MG63 (cell line): ENCODE measurements at regions not wholly inside any gene's neighbourhood (a gene's known extent, or its start where the extent isn't known, plus 50 kb on each side); places are given as distances from the start of the nearest gene placed in this dataset.
A peak's percentile ranks its signal among the peaks of the same experiment; 100 is the strongest.

Source experiments
- DNase-seq: peaks from one replicate; pipeline ENCODE4 v3.0.0-alpha.2; 2020
- H3K27me3 ChIP-seq: fragments of 250-450 bp; sonication (Bioruptor Pico); 2 replicates; pipeline ENCODE4 v1.5.1; 2020; ENCODE audit warnings: mild to moderate bottlenecking, moderate library complexity
- H3K36me3 ChIP-seq: fragments of 250-450 bp; sonication (Bioruptor Pico); 2 replicates; pipeline ENCODE4 v1.5.1; 2020; ENCODE audit warnings: mild to moderate bottlenecking, moderate library complexity
- H3K4me3 ChIP-seq: fragments of 250-450 bp; sonication (Bioruptor Pico); 2 replicates; pipeline ENCODE4 v1.5.1; 2020; ENCODE audit warnings: mild to moderate bottlenecking, moderate library complexity
- H3K9me3 ChIP-seq: fragments of 250-450 bp; sonication (Bioruptor Pico); 2 replicates; pipeline ENCODE4 v1.5.1; 2020; ENCODE audit warnings: mild to moderate bottlenecking, moderate library complexity

- Histone ChIP-seq H3K9me3 (no peaks in the 10 kb centered on the region), H3K36me3 (no peaks in the 10 kb centered on the region), H3K4me3 (no peak overlapping the region), H3K27me3 (no peaks in the 10 kb centered on the region)
- DNase-seq = no peak
These were observed 134.9 kb upstream of the SLC14A2 start for GRCh38 chr18:45480219-45481015.

DNA sequence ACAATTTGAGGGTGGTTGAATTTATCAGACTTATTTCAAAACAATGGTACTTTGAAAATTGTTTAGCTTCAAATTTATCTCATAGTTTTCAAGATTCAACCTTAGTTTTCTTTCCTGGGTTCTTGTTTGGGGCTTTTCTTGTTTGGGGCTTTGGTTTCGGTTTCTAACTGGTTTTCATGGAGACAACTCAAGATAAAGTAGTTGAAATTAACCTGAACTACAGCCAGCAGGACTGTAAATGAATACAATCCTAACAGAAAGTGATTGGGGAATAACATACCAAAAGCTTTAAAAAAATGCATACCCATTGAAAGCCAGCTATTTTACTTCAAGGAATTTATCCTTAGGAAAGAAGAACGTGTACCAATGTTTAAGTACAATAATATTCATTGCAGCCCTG lies 133.5 kb upstream of the SLC14A2 start:
- Histone ChIP-seq H3K4me3 (no peak overlapping the region), H3K36me3 (no peaks in the 10 kb centered on the region)
- no peak for DNase-seq

GRCh38 chr18:45482286-45482685 lies 133.0 kb upstream of the SLC14A2 start:
- DNase-seq = no peak
- H3K27me3 ChIP-seq = no peaks in the 10 kb centered on the region

More for the DNA sequence above, 133.5 kb upstream of the SLC14A2 start:
- Histone ChIP-seq H3K27me3 (no peaks in the 10 kb centered on the region), H3K9me3 (no peaks in the 10 kb centered on the region)

DNA sequence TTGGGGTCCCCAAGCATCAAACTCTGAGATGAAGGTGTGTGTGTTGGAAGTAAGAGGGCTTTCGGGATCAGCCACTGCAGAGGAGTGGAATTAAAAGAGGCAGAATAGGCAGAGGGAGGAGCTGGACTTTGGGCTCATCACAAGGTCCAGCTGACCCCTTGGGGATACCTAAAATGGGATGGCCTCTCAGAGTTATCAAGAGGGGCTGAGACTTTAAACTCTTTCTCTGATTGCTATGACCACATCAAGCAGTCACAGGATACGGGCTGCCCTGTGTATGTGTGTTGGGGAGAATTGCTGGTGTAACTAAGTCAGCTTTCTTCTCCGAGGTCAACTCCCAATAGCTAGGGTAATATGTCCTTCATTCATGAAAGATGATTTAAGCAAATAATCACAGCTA lies 127.7 kb upstream of the SLC14A2 start:
- H3K4me3 ChIP-seq = no peak overlapping the region
- DNase-seq = no peak
- no peaks in the 10 kb centered on the region for H3K9me3 ChIP-seq
- no peaks in the 10 kb centered on the region for H3K27me3 ChIP-seq
- no peaks in the 10 kb centered on the region for H3K36me3 ChIP-seq

More at GRCh38 chr18:45482286-45482685, 133.0 kb upstream of the SLC14A2 start:
- H3K36me3 ChIP-seq = no peaks in the 10 kb centered on the region
- no peaks in the 10 kb centered on the region for H3K9me3 ChIP-seq
- no peak overlapping the region for H3K4me3 ChIP-seq

DNA sequence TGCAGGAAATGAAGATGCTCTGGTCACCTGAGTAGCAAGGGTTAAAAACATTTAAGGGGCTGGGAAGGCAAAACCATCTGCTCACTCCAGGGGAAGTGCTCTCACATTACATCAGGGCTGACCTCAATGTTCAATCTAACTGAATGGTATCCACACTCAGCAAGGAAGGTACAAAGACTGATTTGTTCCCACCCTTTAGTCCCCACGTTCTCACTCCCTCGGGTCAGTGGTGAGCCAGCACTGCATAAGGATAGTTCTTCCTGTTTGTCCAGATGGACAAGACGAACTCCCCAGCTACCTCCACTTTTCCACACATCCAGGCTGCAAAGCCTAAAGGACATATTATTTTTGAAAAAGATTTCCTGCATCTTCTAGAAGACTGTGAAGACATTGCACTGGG lies 126.6 kb upstream of the SLC14A2 start:
- Histone ChIP-seq H3K36me3 (no peaks in the 10 kb centered on the region), H3K9me3 (no peaks in the 10 kb centered on the region), H3K4me3 (no peak overlapping the region), H3K27me3 (no peaks in the 10 kb centered on the region)
- DNase-seq = no peak

- Histone ChIP-seq H3K9me3 (no peaks in the 10 kb centered on the region), H3K27me3 (no peaks in the 10 kb centered on the region), H3K4me3 (no peak overlapping the region), H3K36me3 (no peaks in the 10 kb centered on the region)
- DNase-seq = no peak
These were observed 121.4 kb upstream of the SLC14A2 start for GRCh38 chr18:45493830-45494229.

GRCh38 chr18:45494811-45495210 lies 120.5 kb upstream of the SLC14A2 start:
- Histone ChIP-seq H3K4me3 (no peak overlapping the region), H3K36me3 (no peaks in the 10 kb centered on the region), H3K9me3 (no peaks in the 10 kb centered on the region), H3K27me3 (no peaks in the 10 kb centered on the region)
- no peak for DNase-seq

DNA sequence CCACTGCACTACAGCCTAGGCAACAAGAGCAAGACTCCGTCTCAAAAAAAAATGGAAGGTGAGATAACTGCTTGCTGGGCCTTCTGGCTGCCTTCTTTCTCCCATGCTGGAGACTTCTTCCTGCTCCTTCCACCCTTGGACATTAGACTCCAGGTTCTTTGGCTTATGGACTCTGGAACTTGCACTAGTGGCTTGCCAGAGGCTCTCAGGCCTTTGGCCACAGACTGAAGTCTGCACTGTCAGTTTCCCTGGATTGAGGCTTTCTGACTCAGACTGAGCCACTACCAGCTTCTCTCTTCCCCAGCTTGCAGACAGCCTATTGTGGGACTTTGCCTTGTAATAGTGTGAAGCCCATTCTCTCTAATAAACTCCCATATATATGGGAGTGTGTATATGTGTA lies 118.5 kb upstream of the SLC14A2 start:
- Histone ChIP-seq H3K9me3 (no peaks in the 10 kb centered on the region), H3K27me3 (no peaks in the 10 kb centered on the region), H3K36me3 (no peaks in the 10 kb centered on the region), H3K4me3 (no peak overlapping the region)
- no peak for DNase-seq

DNA sequence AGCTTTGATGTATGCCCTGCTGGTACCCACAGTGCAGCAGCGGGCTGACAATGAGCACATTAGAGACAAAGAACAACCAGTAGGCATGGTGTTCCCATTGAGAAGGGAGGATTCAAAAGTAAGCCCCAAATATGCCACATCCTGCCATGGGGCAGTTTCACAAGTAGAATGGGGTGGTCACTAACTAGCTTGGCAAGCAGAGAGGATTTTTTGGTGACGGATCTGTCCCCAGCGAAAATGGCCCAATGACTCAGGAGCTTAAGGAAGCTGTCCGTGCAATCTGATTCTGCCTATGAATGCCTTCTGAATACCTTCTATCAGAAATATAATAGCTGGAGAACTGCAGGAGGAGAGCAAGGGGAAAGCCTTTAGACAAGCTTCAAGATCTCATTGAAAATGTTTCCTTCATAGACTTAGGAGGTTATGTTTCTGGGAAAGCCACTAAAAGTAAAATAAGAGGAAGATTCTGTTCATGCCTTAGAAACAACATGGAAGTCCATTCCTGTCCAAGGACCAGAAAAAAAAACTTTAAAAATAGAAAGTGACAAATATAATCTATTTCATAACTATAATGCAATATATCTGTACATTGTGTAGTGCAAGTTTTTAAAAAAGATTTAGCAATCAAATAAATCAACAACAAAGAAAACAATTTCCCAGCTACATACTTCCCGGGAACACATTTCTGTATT lies 117.5 kb upstream of the SLC14A2 start:
- Histone ChIP-seq H3K27me3 (no peaks in the 10 kb centered on the region), H3K9me3 (no peaks in the 10 kb centered on the region), H3K36me3 (no peaks in the 10 kb centered on the region), H3K4me3 (no peak overlapping the region)
- no peak for DNase-seq

- Histone ChIP-seq H3K9me3 (no peaks in the 10 kb centered on the region), H3K36me3 (no peaks in the 10 kb centered on the region), H3K27me3 (no peaks in the 10 kb centered on the region), H3K4me3 (no peak overlapping the region)
- no peak for DNase-seq
These were observed 117.0 kb upstream of the SLC14A2 start for GRCh38 chr18:45498287-45498658.

- DNase-seq = no peak
- Histone ChIP-seq H3K4me3 (no peak overlapping the region), H3K27me3 (no peaks in the 10 kb centered on the region), H3K9me3 (no peaks in the 10 kb centered on the region), H3K36me3 (no peaks in the 10 kb centered on the region)
These were observed 111.3 kb upstream of the SLC14A2 start for GRCh38 chr18:45503990-45504389.

GRCh38 chr18:45505497-45506206 lies 109.6 kb upstream of the SLC14A2 start:
- DNase-seq = no peak
- H3K27me3 ChIP-seq = no peaks in the 10 kb centered on the region
- H3K9me3 ChIP-seq = no peaks in the 10 kb centered on the region
- H3K36me3 ChIP-seq = no peaks in the 10 kb centered on the region
- no peak overlapping the region for H3K4me3 ChIP-seq

DNA sequence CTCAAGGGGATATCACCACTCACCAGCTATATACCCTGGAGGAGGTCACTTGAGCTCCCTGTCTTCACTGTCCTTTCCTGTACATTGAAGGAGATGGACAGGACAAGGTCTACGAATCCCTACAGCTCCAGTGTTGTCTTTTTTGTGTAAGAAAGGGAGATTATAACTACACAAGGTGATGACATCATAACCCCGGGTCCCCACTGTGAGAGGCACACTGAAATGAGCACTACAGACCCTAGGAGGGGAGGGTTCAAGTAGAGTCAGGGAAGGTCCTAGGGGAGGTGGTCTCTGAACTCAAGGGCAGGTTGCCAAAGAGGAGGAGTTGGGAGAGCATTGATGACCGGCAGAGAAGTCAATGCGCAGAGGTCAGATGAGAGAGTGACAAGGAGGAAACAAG lies 108.3 kb upstream of the SLC14A2 start:
- H3K4me3 ChIP-seq = no peak overlapping the region
- H3K36me3 ChIP-seq = no peaks in the 10 kb centered on the region
- H3K9me3 ChIP-seq = no peaks in the 10 kb centered on the region
- DNase-seq = no peak
- H3K27me3 ChIP-seq = no peaks in the 10 kb centered on the region

DNA sequence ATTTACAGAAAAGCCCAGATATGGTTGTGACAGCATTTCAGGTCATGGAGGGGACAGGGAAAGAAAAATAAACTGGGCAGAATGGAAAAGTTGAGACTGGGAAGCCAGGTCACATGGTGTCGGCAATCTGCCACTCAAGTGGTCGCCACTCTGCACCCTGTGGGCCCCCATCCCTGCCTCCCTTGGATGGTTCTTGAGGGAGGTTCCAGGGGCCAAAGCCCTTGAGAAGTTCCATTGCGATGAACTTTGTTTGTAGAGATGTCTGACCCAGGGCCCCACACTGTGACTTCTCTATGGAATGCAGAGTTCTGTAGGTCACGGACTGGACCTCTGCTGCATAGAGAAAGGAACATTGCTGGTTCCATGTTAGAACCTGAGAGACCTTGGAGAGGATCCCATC lies 105.7 kb upstream of the SLC14A2 start:
- H3K4me3 ChIP-seq = no peak overlapping the region
- H3K27me3 ChIP-seq = no peaks in the 10 kb centered on the region
- no peaks in the 10 kb centered on the region for H3K9me3 ChIP-seq
- no peak for DNase-seq
- no peaks in the 10 kb centered on the region for H3K36me3 ChIP-seq

GRCh38 chr18:45510656-45511055 lies 104.6 kb upstream of the SLC14A2 start:
- H3K4me3 ChIP-seq = no peak overlapping the region
- H3K27me3 ChIP-seq = no peaks in the 10 kb centered on the region
- DNase-seq = no peak
- no peaks in the 10 kb centered on the region for H3K36me3 ChIP-seq
- no peaks in the 10 kb centered on the region for H3K9me3 ChIP-seq

DNA sequence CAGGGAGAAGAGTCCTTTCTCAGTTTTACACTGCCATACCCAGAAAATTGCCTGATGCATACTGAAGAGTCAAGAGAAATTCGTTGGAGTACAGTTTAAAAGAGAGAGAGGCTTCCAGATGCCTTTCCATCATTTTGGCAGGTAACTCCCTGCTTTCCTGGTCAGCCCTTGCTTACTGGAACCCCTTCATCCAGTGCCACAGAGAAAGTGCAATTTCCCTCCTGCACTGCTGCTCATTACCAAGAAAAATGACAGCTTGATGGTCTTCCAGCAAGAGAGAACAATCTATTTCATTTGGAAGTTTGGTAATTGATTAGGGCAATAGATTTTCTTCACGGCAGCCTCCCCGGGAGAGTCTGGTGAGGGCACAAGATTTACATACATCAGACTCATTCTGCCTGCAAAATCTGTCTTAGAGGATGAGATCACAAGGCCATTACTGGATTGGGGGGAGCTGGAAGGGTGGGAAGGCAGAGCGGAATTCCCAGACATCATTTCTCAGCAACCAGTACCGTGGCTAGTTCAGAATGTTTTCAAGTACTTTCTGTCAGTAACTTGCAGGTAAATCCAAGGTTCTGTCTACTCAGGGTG lies 102.8 kb upstream of the SLC14A2 start:
- DNase-seq = no peak
- Histone ChIP-seq H3K4me3 (no peak overlapping the region), H3K27me3 (no peaks in the 10 kb centered on the region), H3K9me3 (no peaks in the 10 kb centered on the region), H3K36me3 (no peaks in the 10 kb centered on the region)

- H3K9me3 ChIP-seq = no peaks in the 10 kb centered on the region
- H3K4me3 ChIP-seq = no peak overlapping the region
- no peaks in the 10 kb centered on the region for H3K36me3 ChIP-seq
- no peaks in the 10 kb centered on the region for H3K27me3 ChIP-seq
- DNase-seq = peak; percentile 67
These were observed 98.0 kb upstream of the SLC14A2 start for GRCh38 chr18:45517181-45517741.
